ENCODE measurements at regions not wholly inside any gene's neighbourhood (a gene's known extent, or its start where the extent isn't known, plus 50 kb on each side); places are given as distances from the start of the nearest gene placed in this dataset.

- DNase-seq (ENCODE audit: insufficient read length, low spot score) (no peak), FAIRE-seq (no peak)
- no peak for TF ChIP-seq CTCF (IDR thresholded peaks at IDR 0.05; ENCODE audit: insufficient read depth, missing control alignments)
These were observed 1199.2 kb downstream of the SORCS3 start for GRCh38 chr10:105840288-105840770.

- FAIRE-seq, result no peak
- DNase-seq (ENCODE audit: insufficient read length, low spot score), result no peak
- no peak for TF ChIP-seq CTCF (IDR thresholded peaks at IDR 0.05; ENCODE audit: insufficient read depth, missing control alignments)
These were observed 1197.3 kb downstream of the SORCS3 start for GRCh38 chr10:105838392-105838791.

GRCh38 chr10:105837951-105838350 is 1196.9 kb downstream of the SORCS3 start:
- TF ChIP-seq CTCF (IDR thresholded peaks at IDR 0.05; ENCODE audit: insufficient read depth, missing control alignments), result no peak
- no peak for DNase-seq (ENCODE audit: insufficient read length, low spot score)
- FAIRE-seq, result no peak

GRCh38 chr10:105834261-105835059 is 1193.4 kb downstream of the SORCS3 start:
- TF ChIP-seq CTCF (IDR thresholded peaks at IDR 0.05; ENCODE audit: insufficient read depth, missing control alignments), result no peak
- DNase-seq (ENCODE audit: insufficient read length, low spot score), result no peak
- no peak for FAIRE-seq

DNA sequence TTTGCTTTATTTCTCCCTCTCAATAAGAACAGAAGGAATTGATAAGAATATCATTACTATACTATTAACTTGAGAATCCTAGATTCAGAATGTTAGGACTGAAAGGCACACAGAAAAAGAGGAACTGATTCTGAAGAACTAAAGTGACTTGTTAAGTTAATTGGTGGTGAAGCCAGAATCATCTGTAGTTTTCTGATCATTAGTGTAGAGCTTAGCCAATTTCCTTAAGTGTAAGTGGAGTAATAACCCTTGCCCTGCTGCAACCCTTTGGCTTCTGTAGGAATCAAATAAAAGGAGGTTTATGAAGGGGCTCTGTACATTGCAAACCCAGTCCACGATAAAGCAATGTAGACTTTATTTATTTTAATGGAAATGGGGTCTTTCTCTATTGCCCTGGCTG is 1186.0 kb downstream of the SORCS3 start:
- FAIRE-seq (no peak), DNase-seq (ENCODE audit: insufficient read length, low spot score) (no peak)
- TF ChIP-seq CTCF (IDR thresholded peaks at IDR 0.05; ENCODE audit: insufficient read depth, missing control alignments), result no peak

- no peak for TF ChIP-seq CTCF (IDR thresholded peaks at IDR 0.05; ENCODE audit: insufficient read depth, missing control alignments)
- DNase-seq (ENCODE audit: insufficient read length, low spot score) (no peak), FAIRE-seq (no peak)
These were observed 1167.0 kb downstream of the SORCS3 start for GRCh38 chr10:105807935-105808587.

DNA sequence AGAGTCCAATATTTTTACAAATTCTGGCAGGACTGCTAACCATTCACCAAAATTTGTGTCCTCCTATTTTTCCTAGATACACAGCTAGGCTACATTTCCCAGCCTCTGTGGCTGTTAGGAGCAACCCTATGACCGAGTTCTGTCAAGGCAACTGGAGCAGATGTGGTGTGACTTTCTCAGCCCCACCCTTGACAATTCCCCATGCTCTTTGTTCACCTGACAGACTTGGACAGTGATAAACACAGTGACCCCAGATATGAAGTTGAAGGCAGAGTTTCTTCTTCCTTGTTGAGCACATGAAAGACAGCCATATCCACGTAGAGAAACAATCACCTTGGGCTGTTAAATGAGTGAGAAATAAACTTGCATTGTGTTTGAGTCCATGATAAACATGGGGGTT is 1162.1 kb downstream of the SORCS3 start:
- no peak for DNase-seq (ENCODE audit: insufficient read length, low spot score)
- no peak for FAIRE-seq
- TF ChIP-seq CTCF (IDR thresholded peaks at IDR 0.05; ENCODE audit: insufficient read depth, missing control alignments), result no peak
